Keratinocyte (primary cell): ENCODE measurements at regions not wholly inside any gene's neighbourhood (a gene's known extent, or its start where the extent isn't known, plus 50 kb on each side); places are given as distances from the start of the nearest gene placed in this dataset.

Source experiments
- DNase-seq: peaks from one replicate; pipeline ENCODE4 v3.0.0-alpha.2; 2011; ENCODE audit warnings: low read depth, missing footprints, low spot score
- FAIRE-seq: peaks from 2 replicates; lab custom pipeline; 2011; peaks lifted over from hg19 to GRCh38; lab: Jason Lieb, UNC
- H2AFZ ChIP-seq: 2 replicates; pipeline ENCODE4 v1.6.0; 2012; ENCODE audit warnings: low read length, control low read depth, inconsistent platforms; ENCODE audit not compliant: control insufficient read depth
- H3K27ac ChIP-seq: 2 replicates; pipeline ENCODE4 v1.5.1; 2011; ENCODE audit warnings: low read length; ENCODE audit not compliant: control insufficient read depth, insufficient read depth
- H3K27me3 ChIP-seq: 3 replicates; pipeline ENCODE4 v1.6.0; 2011; ENCODE audit warnings: low read length; ENCODE audit not compliant: control insufficient read depth, insufficient read depth; ENCODE audit errors: extremely low read depth
- H3K36me3 ChIP-seq, 2 experiments: 2 replicates in 1 of 2; 3 replicates in 1 of 2; pipeline ENCODE4 v1.5.1; 2011; ENCODE audit warnings: low read length in 2 of 2, mild to moderate bottlenecking in 1 of 2; ENCODE audit not compliant: control insufficient read depth in 2 of 2, insufficient read depth in 2 of 2; ENCODE audit errors: extremely low read depth in 1 of 2
- H3K4me1 ChIP-seq: 3 replicates; pipeline ENCODE4 v1.5.1; 2011; ENCODE audit warnings: low read length; ENCODE audit not compliant: control insufficient read depth, insufficient read depth; ENCODE audit errors: extremely low read depth
- H3K4me2 ChIP-seq: 3 replicates; pipeline ENCODE4 v1.6.0; 2011; ENCODE audit warnings: low read depth, low read length; ENCODE audit not compliant: control insufficient read depth, insufficient read depth; ENCODE audit errors: extremely low read depth
- H3K4me3 ChIP-seq, 3 experiments: fragments of 200-600 bp in 1 of 3; sonication (generic) in 1 of 3; 2 replicates in 2 of 3; 3 replicates in 1 of 3; pipeline ENCODE4 v1.5.1; 2011 to 2016; ENCODE audit warnings: low read length in 3 of 3, mild to moderate bottlenecking in 3 of 3, control low read depth in 2 of 3, inconsistent platforms in 1 of 3, low read depth in 1 of 3, mixed read lengths in 1 of 3, mixed run types in 1 of 3, moderate library complexity in 1 of 3; ENCODE audit not compliant: control insufficient read depth in 2 of 3, insufficient read depth in 2 of 3; ENCODE audit errors: extremely low read depth in 1 of 3
- H3K79me2 ChIP-seq: 2 replicates; pipeline ENCODE4 v1.6.0; 2012; ENCODE audit warnings: low read length; ENCODE audit not compliant: control insufficient read depth, insufficient read depth
- H3K9ac ChIP-seq: 3 replicates; pipeline ENCODE4 v1.6.0; 2011; ENCODE audit warnings: low read length; ENCODE audit not compliant: control insufficient read depth, insufficient read depth; ENCODE audit errors: extremely low read depth
- H3K9me1 ChIP-seq: 3 replicates; pipeline ENCODE4 v1.6.0; 2011; ENCODE audit warnings: low read length; ENCODE audit not compliant: control insufficient read depth, insufficient read depth; ENCODE audit errors: extremely low read depth
- H3K9me3 ChIP-seq: 2 replicates; pipeline ENCODE4 v1.5.1; 2012; ENCODE audit warnings: low read depth, low read length; ENCODE audit not compliant: control insufficient read depth
- H4K20me1 ChIP-seq: 3 replicates; pipeline ENCODE4 v1.6.0; 2011; ENCODE audit warnings: low read length; ENCODE audit not compliant: control insufficient read depth, insufficient read depth; ENCODE audit errors: extremely low read depth
- EZH2 ChIP-seq: IDR thresholded peaks from one replicate; pipeline ENCODE4 v1.6.1; 2012; ENCODE audit warnings: inconsistent platforms, mild to moderate bottlenecking, low read length, moderate library complexity
- dilution Hi-C: fragments of 300-500 bp; cut with MboI; formaldehyde crosslinking; loops from one replicate; pipeline ENCODE4 v1.7.0; 2020; ENCODE audit warnings: low sequenced_read_pairs; ENCODE audit not compliant: extremely low pct_ligation_motif_present
- TF ChIP-seq, protein P1 (sequence below), 3 experiments: IDR thresholded peaks in 1 of 3; conservative IDR thresholded peaks in 1 of 3; optimal IDR thresholded peaks in 1 of 3; 2 replicates in 2 of 3; 3 replicates in 1 of 3; pipeline versions ENCODE3 to v1.5.1; 2011; ENCODE audit warnings: low read length in 3 of 3, mild to moderate bottlenecking in 3 of 3, moderate library complexity in 2 of 3, control low read depth in 1 of 3, inconsistent platforms in 1 of 3; ENCODE audit not compliant: insufficient read depth in 2 of 3; ENCODE audit errors: extremely low read depth in 1 of 3

DNA sequence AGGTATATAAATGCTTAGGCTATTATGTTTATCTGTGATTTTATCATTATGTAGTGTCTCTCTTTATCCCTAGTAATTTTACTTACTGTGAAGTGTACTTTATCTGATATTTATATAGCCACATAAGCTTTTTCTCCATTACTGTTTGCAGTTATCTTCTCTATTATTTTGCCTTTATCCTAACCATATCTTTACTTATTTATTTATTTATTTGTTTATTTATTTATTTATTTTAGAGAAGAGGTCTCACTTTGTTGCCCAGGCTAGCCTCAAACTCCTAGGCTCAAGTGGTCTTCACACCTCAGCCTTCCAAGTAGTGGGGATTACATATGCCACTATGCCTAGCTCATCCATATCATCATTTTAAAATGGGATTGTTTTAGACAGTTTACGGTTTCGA lies 331.8 kb downstream of the C7orf25 start:
- no peaks in the 10 kb centered on the region for H4K20me1 ChIP-seq
- no peak overlapping the region for H3K9ac ChIP-seq
- H3K9me3 ChIP-seq, result no peaks in the 10 kb centered on the region
- dilution Hi-C loops, result no loop called here
- FAIRE-seq (no peak), DNase-seq (no peak)
- no peak overlapping the region for H2AFZ ChIP-seq
- no peak overlapping the region for H3K4me2 ChIP-seq
- H3K27ac ChIP-seq, result no peak overlapping the region
- TF ChIP-seq EZH2, result no peak
- TF ChIP-seq, protein P1, sequence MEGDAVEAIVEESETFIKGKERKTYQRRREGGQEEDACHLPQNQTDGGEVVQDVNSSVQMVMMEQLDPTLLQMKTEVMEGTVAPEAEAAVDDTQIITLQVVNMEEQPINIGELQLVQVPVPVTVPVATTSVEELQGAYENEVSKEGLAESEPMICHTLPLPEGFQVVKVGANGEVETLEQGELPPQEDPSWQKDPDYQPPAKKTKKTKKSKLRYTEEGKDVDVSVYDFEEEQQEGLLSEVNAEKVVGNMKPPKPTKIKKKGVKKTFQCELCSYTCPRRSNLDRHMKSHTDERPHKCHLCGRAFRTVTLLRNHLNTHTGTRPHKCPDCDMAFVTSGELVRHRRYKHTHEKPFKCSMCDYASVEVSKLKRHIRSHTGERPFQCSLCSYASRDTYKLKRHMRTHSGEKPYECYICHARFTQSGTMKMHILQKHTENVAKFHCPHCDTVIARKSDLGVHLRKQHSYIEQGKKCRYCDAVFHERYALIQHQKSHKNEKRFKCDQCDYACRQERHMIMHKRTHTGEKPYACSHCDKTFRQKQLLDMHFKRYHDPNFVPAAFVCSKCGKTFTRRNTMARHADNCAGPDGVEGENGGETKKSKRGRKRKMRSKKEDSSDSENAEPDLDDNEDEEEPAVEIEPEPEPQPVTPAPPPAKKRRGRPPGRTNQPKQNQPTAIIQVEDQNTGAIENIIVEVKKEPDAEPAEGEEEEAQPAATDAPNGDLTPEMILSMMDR (optimal IDR thresholded peaks at IDR 0.05 in 1 of 3, IDR thresholded peaks at IDR 0.05 in 1 of 3, conservative IDR thresholded peaks at IDR 0.05 in 1 of 3; ENCODE audit: extremely low read depth in 1 of 3, insufficient read depth in 2 of 3, low read length in 3 of 3), result no peak
- no peaks in the 10 kb centered on the region for H3K4me1 ChIP-seq
- H3K9me1 ChIP-seq, result no peaks in the 10 kb centered on the region
- H3K4me3 ChIP-seq, result no peak overlapping the region
- H3K27me3 ChIP-seq, result no peaks in the 10 kb centered on the region
- no peaks in the 10 kb centered on the region for H3K36me3 ChIP-seq
- no peaks in the 10 kb centered on the region for H3K79me2 ChIP-seq

DNA sequence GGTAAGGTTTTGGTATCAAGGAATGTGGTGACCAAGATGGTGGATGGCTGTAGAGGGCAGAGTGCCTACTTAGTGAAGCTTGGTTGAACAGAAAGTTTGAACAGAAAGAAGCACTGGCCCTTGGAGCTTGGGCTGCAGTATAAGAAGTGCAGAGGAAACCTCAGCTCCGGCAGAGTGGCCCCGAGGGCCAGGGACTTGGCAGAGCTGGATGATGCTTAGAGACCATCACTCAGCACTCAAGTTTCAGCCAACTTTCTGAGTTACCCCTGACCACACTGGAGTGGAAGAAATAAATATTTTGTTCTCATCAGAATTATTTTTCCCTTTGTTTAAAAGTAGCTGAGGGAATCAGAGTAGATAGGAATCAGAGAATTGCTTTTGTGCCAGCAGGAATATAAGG lies 336.7 kb downstream of the C7orf25 start:
- TF ChIP-seq, protein P1 (optimal IDR thresholded peaks at IDR 0.05 in 1 of 3, IDR thresholded peaks at IDR 0.05 in 1 of 3, conservative IDR thresholded peaks at IDR 0.05 in 1 of 3; ENCODE audit: extremely low read depth in 1 of 3, insufficient read depth in 2 of 3, low read length in 3 of 3), result no peak
- TF ChIP-seq EZH2, result no peak
- FAIRE-seq (no peak), DNase-seq (no peak)
- no peaks in the 10 kb centered on the region for H3K79me2 ChIP-seq
- H2AFZ ChIP-seq, result no peak overlapping the region
- no peak overlapping the region for H3K4me3 ChIP-seq
- dilution Hi-C loops, result no loop called here
- no peak overlapping the region for H3K4me2 ChIP-seq
- H3K9me1 ChIP-seq, result no peaks in the 10 kb centered on the region
- H3K9ac ChIP-seq, result no peak overlapping the region
- H3K4me1 ChIP-seq, result no peaks in the 10 kb centered on the region
- H4K20me1 ChIP-seq, result no peaks in the 10 kb centered on the region
- H3K27me3 ChIP-seq, result no peaks in the 10 kb centered on the region
- no peak overlapping the region for H3K27ac ChIP-seq
- no peaks in the 10 kb centered on the region for H3K9me3 ChIP-seq
- H3K36me3 ChIP-seq, result no peaks in the 10 kb centered on the region
